GM21526 (cell line): ENCODE measurements at regions not wholly inside any gene's neighbourhood (a gene's known extent, or its start where the extent isn't known, plus 50 kb on each side); places are given as distances from the start of the nearest gene placed in this dataset.
"Not testable (repeated sequence)": the region's sequence is repeated elsewhere in the genome, so short reads cannot be mapped to it uniquely, and the experiment has no call there.

Source experiments
- ATAC-seq: cut with Tn5 transposase; IDR thresholded peaks from one replicate; pipeline ENCODE4 v1.9.1; 2021; ENCODE audit warnings: moderate library complexity; ENCODE audit not compliant: unreplicated experiment, low FRiP score

DNA sequence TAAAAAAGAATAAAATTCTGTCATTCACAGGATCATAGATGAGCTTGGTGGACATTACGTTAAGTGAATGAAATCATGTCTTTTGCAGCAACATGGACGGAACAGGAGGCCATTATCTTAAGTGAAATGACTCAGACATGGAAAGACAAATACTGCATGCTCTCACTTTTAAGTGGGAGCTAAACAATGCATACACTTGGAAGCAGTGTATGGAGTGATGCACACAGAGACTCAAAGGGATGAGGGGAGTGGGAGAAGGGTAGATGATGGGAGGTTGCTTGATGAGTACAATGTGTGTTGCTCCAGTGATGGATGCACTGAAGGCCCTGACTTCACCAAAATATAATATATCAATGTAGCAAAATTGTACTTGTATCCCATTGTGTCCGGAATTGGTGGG is 293.4 kb downstream of the CD109 start:
- ATAC-seq: no peak

DNA sequence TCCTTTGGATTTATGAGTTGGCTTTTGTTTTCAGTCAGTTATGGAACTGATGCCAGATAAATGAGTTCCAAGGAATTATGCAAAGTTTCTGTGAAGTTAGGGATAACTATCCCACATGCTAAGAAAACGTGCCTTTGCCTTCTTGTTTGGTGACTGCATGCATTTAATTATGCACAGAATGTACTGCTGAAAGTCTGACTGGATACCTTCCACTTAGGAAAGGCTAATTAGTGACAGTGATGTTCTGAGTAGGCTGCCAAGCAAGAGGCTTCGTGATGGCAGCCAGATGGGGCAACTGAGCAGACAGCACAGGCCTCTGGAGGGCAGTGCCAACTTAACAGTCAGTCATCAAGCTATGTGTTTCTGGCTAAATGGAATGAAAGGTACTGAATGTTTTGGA is 289.9 kb downstream of the CD109 start:
- ATAC-seq: no peak

DNA sequence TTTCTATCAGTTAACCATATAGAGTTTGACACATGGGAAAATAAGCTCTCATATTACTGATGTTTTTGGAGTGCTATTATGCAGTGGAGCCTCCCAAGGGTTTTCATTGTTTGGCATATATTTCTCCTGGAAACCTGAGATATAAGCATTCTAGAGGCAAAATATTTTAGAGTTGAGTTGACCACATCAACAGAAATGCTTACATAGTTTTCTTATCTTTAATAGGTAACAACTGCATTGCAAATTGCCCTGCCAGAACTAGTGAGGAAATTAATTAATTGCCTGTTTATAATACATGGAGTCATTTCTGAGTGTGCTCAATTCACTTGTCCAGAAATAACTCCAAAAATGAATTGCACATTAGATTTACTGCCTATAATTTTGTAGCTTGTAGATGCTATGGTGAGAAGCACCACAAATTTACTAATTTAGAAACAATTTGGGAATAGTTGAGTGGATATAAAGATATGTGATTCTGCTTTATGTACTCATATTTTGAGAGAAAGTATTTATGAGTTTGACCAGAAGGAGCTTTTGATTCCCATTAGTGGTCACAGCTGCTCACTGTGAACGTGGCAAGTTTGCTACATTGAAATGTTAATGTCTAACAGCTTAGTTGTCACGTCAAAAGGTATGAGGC is 288.7 kb downstream of the CD109 start:
- no peak for ATAC-seq

DNA sequence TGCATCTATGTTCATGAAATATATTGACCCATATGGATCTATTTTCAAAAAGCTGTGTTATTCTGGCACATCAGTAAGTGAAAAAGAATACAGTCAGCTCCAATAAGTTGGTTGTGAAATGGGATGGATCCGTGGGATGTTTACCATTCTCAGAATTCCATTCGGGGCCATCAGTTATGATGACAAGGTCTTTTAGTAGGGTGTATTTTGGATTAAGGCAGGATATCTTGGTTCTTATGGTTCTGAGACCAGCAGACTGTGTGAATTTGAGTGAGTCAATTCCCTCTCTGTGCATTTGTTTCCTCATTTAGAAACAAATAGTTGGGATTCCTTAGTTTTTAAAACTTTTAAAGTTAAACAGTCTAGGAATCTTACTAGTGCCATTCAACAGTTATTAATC is 287.4 kb downstream of the CD109 start:
- no peak for ATAC-seq

DNA sequence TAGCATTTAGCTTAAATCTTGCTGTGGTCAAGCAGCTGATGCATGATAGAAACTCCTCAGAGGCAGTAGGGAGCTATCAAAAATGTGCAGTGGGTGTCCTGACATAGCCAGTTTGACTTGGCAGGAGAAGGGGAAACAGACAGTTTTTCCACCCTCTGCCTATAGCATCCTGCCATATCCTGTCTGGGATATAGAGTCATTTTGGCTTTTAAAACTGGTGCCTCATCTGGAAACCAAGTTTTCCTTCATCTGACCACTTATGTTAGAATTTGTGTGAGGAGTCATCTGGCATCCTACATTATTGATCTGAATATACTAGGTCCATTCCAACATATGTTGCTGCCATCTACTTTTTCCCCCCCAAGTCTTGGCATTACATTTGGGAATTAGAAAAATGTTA is 284.1 kb downstream of the CD109 start:
- ATAC-seq: no peak

DNA sequence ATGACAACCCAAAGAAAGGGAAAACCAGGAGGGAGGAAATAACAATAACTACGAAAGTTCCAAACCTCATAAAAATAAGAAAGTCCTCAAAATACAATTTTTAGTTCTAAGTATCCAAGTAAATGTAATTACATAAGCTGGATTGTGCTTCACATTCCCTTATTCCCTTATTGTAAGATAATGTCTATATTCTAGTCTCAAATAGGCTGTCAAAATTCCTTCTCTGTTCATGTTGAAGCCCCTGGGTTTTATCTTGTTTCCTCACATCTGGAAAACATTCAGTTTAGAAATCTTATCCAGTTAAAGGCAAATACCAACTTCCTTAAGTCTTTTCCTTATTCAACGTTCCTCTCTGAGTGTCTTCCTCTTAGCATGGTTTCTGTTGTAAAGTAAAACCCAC is 282.3 kb downstream of the CD109 start:
- no peak for ATAC-seq

DNA sequence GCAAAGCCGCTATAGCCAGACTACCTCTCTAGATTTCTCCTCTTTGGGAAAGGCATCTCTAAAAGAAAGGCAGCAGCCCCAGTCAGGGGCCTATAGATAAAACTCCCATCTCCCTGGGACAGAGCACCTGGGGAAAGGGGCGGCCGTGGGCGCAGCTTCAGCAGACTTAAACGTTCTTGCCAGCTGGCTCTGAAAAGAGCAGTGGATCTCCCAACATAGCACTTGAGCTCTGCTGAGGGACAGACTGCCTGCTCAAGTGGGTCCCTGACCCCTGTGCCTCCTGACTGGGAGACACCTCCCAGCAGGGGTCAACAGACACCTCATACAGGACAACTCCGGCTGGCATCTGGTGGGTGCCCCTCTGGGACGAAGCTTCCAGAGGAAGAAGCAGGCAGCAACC is 276.5 kb downstream of the CD109 start:
- ATAC-seq: not testable (repeated sequence)

DNA sequence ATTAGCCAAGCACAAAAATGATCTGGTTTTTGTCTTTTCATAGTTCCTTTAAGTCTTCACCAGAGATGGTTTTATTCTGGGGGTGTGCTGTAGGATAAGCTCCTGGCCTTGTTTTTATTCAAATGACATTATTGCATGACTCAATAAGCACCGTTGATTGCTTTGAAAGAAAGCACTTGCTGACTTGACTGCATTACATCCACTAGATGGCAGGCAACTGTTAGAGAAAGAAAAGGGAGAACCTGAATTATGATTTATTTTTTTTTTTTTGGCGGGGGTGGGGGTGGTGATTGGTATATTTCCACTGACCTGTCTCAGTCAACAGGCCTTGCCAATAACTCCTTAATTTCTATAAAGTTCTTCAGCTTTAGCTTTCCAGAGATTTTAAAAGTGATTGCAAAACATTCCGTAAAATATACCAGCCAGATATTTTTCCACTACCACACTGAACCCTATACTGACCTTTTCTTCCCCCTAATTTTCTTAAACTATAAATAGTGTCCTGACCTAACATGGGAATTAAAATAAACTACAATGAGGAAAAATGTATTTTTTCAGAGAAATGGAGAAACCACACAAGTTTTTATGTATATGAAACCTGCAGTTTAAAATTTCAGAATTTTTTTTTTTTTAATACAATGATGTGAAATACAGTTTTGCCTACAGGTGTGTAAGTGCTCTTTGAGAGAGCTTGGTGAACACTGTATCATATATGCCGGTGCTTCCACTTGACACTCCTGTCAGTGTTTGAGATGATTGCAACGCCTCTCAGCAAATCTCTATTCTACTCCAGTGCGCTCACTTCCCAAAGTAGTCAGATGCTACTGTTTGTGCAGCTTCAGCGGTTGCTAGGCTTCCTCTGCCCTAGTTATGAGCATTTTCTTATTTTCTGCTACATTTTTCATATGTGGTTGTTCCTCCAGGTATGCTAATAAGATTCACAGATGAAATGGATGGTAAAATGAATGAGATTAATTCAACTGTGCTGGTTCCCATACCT is 274.3 kb downstream of the CD109 start:
- ATAC-seq: no peak

DNA sequence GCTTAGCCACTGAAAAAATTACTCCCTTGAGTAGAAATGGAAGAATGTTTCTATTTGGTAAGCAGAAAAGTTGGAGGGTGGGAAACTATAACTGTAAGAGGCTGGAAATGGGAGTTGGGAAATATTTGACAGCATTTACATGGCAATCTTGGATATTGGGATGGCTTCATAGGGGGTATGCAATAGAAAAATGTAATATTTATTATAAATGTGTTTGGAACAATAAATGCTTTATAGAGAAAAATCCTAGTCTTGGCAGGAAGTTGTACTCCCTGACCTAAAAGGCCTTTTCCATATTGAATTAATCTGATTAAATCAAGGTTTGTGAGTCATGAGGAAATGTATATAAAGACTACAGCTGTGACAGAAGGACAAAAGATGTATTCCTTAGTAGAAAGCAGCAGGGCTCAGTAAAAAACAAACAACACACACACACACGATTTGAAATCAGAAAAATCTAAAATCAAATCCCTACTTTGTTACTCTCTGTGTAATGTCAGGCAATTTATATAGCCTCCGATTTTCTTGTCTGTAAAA is 272.3 kb downstream of the CD109 start:
- ATAC-seq: no peak

DNA sequence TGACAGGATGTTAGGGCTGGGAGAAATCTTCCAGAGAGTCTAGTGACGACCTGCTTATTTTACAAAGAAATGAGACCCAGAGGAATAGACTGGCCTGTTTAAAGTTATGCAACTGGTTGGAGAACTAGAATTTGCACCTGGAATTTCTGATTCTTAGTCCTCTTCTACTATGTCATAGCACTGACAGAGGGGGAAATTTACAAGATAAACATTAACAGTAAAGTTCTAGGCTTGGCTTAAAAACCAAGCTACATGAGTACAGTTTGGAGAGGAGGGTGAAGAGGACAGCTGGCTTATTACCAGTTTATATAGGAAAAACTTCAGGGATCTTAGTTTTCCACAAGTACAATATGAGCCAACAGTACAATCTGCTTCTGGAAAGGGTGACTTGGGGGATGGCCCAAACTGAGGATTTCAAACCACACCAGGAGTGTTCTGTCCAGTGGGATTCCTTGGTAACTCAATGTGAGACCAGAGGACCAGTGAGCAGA is 269.6 kb downstream of the CD109 start:
- ATAC-seq: no peak

DNA sequence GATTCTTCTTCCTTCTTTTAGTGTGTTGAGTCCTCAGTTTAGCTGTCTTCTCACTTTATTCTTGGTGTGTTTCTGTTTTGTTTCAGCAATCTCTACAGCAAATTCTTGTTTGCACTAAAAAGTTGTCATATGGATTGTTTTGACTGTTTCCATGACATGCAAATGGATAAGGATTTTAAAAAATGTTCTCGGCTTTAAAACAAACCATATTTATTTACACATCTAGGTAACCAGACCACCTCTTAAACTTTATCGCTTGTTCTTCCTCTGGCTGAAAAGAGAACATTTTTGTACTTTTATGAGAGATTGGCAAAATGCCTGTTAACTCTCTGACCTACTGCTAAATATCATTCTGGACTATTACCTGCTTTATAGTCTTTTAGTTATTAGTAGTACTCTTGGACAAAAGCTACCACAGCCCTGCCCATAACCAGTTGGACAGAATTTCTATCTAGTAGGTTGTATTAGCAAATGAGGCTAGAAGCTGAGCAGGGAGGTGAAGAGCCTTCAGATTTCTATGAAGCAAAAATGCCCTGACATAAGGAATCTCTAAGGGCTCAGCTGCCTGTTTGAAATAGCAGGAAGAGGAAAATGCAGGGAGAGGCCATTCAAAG is 268.3 kb downstream of the CD109 start:
- no peak for ATAC-seq

DNA sequence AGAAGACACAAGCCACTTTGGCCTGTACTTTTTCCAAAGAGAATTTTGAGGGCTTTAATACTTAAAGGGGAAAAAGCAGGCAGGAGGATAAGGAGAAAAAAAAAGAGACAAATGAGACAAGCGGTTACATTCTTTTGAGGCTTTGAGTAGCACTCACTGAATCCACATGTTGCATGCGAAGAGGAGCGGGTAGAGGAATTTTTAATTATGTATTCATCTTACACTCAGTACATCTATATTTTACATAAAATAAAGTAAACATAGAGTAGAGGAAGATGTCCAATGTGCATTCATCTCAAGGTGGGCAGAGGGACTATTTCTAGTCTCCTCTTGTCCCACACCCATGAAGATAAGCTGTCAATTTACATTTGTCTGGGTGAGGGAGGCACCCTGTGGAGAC is 266.9 kb downstream of the CD109 start:
- ATAC-seq: no peak

DNA sequence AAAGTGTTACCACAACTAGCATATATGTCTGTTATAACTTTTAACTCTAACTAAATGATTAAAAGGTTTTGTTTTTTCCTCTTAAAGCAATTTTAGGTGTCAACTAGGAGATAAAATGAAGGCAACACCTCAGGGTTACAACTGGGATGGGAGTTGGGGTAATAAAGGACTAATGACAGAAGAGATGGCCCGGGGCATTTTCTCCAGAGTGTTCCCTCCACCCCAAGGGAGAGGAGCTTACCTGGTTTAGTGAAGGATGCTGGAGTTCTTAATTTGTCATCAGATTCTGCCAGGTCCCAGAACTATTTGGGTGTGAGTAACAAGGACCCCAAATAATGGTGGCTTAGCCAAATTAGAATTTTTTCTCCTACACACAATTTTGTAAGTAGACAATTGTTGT is 260.3 kb downstream of the CD109 start:
- no peak for ATAC-seq

DNA sequence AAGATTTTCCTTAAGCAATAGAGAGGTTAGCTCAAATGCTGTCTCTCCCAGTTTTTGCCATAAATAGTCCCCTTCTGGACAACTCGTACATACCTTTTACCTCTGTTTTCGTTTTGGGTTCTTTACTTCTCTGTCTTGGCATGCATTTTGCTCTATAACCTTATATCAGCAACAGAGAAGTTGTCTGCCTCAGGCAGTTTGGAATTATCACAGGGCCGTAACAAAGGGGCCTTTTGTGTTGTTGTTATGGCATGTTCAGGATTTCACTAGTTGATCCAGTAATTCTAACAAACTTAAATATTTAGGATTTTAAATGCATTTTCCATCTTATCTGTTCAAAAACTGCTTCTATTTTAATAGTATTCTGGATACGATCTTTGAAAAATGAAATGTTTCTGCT is 259.8 kb downstream of the CD109 start:
- ATAC-seq: no peak

DNA sequence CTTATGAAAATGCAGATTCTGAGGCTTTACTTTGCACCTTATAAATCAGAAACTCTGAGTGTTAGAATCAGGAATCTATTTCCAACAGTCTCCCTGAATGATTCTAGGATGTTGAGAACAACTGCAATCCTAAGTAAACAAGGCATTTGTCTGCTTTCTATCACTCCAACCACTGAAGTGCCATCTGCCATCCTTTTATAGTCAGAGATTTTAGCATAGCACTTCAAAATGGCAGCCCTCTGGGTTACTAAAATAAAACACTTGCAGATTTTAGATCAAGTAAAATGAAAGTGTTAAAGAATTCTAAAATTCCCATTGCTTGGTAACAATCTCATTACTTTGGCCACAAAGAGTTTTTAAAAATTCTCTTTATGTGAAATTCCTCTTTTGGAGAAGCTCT is 258.9 kb downstream of the CD109 start:
- ATAC-seq: no peak

DNA sequence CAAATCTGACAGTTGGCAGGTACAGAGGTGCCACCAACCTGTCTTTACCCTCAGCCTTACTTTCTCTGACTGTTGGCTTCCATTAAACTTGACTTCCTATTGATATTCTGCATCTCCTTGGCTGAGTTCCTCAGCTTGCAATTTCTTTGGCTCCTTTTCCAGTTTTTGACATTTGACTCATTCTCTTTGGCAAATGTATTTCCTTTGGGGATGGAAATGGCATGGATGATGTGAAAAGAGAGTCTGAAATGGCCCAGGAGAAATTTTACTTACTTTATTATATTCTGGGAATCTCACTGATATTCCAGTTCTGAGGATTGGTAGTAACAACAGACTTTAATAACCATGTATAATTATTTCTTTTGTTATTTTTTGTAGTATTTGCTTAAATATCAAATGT is 255.2 kb downstream of the CD109 start:
- no peak for ATAC-seq

DNA sequence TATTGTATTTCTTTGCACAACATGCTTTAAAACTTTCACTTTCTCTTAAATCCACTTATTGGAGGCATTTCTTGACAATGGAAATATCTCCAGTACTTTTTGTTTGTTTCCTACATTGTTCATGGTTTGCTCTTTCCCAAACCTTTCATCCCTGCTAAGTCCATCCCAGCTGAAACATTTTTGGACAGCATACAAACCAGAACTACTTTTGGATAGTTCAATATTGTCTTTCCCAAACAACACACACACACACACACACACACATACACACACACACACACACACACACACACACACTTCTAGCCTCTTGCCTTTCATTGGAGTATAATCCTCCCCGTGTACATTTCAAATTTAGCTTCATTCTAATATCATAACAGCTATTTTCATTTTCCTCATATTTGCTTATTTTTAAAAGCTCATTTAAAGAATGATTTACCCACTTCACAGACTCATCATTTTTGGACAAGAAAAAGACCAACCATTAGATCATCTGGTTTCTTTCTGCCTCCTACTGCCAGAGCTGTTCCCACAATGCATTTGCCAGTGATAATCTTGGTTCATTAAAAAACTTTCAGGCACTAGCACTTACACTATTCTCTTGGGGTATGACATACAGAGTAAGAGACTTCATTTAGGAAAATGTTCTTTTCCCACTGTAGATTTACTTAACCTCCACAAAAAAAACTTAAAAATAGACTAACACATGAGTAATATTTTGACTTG is 248.1 kb downstream of the CD109 start:
- ATAC-seq: no peak

DNA sequence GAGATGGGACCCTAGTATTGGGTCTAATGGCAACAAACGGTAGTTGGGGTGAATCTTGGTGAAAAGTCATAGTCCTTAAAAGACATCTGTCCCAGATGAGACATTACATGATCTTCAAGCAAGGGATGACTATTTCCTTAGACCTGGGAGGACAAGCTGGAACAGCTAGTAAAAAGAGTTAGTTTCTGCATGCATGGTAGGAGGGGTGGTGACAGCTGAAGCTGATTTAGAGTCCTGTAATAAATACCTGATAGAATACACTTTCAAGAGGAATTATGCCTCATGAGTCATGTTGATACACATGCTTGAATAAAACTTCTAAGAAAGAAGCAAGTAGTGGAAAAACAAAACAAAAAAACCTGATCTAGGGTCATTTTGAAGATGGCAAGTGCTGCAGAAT is 247.4 kb downstream of the CD109 start:
- ATAC-seq: no peak

DNA sequence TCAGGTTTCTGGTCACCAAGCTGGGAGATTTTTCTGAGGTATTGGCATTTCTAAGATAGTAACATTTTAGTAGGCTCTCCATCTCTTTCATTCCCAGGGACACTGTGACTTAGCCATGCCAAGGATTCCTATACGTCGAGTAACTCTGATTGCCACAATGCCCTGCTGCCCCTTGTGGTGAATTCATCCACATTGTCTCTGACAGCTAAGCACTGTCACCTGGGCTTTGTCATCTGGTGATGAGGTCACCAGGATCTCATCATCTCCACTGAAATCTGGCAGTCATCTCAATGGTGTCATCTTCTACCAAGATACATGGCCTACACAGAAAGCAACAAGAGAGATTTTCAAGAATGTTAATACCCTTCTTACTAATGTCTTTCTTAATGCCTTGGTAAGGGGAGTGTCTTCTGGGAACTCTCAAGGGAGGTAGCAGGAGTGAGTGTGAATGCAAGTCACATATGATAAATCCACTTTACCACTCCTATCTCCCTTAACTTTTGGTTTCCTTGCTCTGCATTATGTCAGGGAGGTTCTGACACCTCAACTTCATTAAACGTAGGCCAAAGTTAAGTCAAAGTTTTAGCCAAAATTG is 246.7 kb downstream of the CD109 start:
- no peak for ATAC-seq

DNA sequence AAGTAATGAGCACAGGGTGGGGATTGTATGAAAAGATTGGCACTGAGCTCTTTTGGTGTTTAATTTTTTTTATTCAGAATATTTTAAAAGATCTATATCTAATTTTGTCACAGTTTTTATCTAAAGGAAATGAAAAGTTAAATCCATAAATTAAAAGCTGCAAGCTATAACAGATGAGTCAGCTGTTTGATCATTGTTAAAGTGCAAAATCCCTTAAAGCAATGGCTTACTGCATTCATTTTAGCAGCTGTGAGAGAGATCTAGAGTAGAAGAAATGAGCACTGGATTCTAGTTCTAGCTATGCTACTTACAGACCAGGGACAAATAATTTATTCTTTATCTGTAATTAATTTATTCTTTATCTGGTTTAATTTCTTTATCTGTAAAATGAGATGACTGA is 245.9 kb downstream of the CD109 start:
- no peak for ATAC-seq
